Liver (tissue), 8 donors: ENCODE measurements at regions not wholly inside any gene's neighbourhood (a gene's known extent, or its start where the extent isn't known, plus 50 kb on each side); places are given as distances from the start of the nearest gene placed in this dataset.

ENCODE experiments used
- DNase-seq: peaks from one replicate; pipeline ENCODE4 v3.0.0-alpha.2; 2017; ENCODE audit warnings: low spot score
- H3K27ac ChIP-seq, 2 donors: one replicate each; pipeline ENCODE4 v1.7.0; 2013; ENCODE audit warnings: inconsistent platforms in 2 of 2, low read length in 2 of 2, control low read depth in 1 of 2, low read depth in 1 of 2, mild to moderate bottlenecking in 1 of 2
- H3K27me3 ChIP-seq, 4 donors: one replicate each; pipeline versions ENCODE4 v1.6.1 to v1.7.0; 2013; ENCODE audit warnings: low read length in 3 of 4, inconsistent platforms in 1 of 4, mild to moderate bottlenecking in 1 of 4, moderate library complexity in 1 of 4; ENCODE audit not compliant: control insufficient read depth in 4 of 4, insufficient read depth in 4 of 4
- H3K36me3 ChIP-seq, 4 donors: one replicate each; pipeline versions ENCODE4 v1.6.1 to v1.7.0; 2013; ENCODE audit warnings: low read length in 3 of 4, mild to moderate bottlenecking in 3 of 4, low read depth in 1 of 4, moderate library complexity in 1 of 4; ENCODE audit not compliant: control insufficient read depth in 4 of 4, insufficient read depth in 3 of 4
- H3K4me1 ChIP-seq, 4 donors: one replicate each; pipeline versions ENCODE4 v1.6.1 to v1.7.0; 2013; ENCODE audit warnings: low read length in 3 of 4, mild to moderate bottlenecking in 3 of 4, moderate library complexity in 1 of 4; ENCODE audit not compliant: control insufficient read depth in 4 of 4, insufficient read depth in 4 of 4
- H3K4me3 ChIP-seq, 3 donors: one replicate each; pipeline versions ENCODE4 v1.6.1 to v1.7.0; 2013; ENCODE audit warnings: low read length in 3 of 3, control low read depth in 1 of 3, low read depth in 1 of 3, mild to moderate bottlenecking in 1 of 3
- H3K9ac ChIP-seq, 2 donors: one replicate each; pipeline ENCODE4 v1.7.0; 2013; ENCODE audit warnings: low read length in 2 of 2, mild to moderate bottlenecking in 2 of 2, moderate library complexity in 2 of 2, control low read depth in 1 of 2, low read depth in 1 of 2
- H3K9me3 ChIP-seq, 4 donors: one replicate each; pipeline versions ENCODE4 v1.6.1 to v1.7.0; 2013; ENCODE audit warnings: low read length in 3 of 4; ENCODE audit not compliant: control insufficient read depth in 4 of 4
- CTCF ChIP-seq: fragments of 150-350 bp; IDR thresholded peaks from 2 replicates; pipeline ENCODE4 v1.5.1; 2017; ENCODE audit warnings: improper control_type of control experiment, low read depth, low read length; ENCODE audit not compliant: missing input control
- FOXA1 ChIP-seq: IDR thresholded peaks from 2 replicates; pipeline ENCODE4 v1.6.1; 2016; ENCODE audit warnings: antibody characterized with exemption
- FOXA2 ChIP-seq: IDR thresholded peaks from 2 replicates; pipeline ENCODE4 v1.6.1; 2016; ENCODE audit warnings: antibody characterized with exemption
- JUND ChIP-seq, 2 donors: IDR thresholded peaks; 2 replicates each; pipeline ENCODE4 v1.6.1; 2016; ENCODE audit warnings: antibody characterized with exemption in 2 of 2
- NR2F2 ChIP-seq: IDR thresholded peaks from 2 replicates; pipeline ENCODE4 v1.6.1; 2016; ENCODE audit warnings: antibody characterized with exemption
- RAD21 ChIP-seq, 2 donors: IDR thresholded peaks; 2 replicates each; pipeline ENCODE4 v1.6.1; 2016; ENCODE audit warnings: antibody characterized with exemption in 2 of 2, mild to moderate bottlenecking in 2 of 2
- REST ChIP-seq: IDR thresholded peaks from 2 replicates; pipeline ENCODE4 v1.6.1; 2016; ENCODE audit warnings: antibody characterized with exemption, mild to moderate bottlenecking
- SP1 ChIP-seq: IDR thresholded peaks from 2 replicates; pipeline ENCODE4 v1.6.1; 2018; ENCODE audit warnings: antibody characterized with exemption, mild to moderate bottlenecking
- TAF1 ChIP-seq: conservative IDR thresholded peaks from 2 replicates; pipeline ENCODE4 v1.6.1; 2016; ENCODE audit warnings: antibody characterized with exemption, mild to moderate bottlenecking
- YY1 ChIP-seq: IDR thresholded peaks from 2 replicates; pipeline ENCODE4 v1.6.1; 2016; ENCODE audit warnings: antibody characterized with exemption, mild to moderate bottlenecking
- WGBS: extraction: QIAGEN DNeasy Blood & Tissue Kit; methylation state at CpG from one replicate; pipeline ENCODE4 v1.1.7; 2013; 5-methylcytosine and 5-hydroxymethylcytosine counted together
- donor health status: healthy.
- donor health status: healthy.
- donor health status: healthy.
- donor health status: healthy.
- donor health status: healthy.

GRCh38 chrX:7637066-7637465 lies 205.9 kb upstream of the VCX start (continued):
- TF ChIP-seq REST (no peak), JUND (IDR thresholded peaks at IDR 0.05) (no peak), YY1 (no peak), CTCF (no peak), FOXA2 (no peak), NR2F2 (no peak)

DNA sequence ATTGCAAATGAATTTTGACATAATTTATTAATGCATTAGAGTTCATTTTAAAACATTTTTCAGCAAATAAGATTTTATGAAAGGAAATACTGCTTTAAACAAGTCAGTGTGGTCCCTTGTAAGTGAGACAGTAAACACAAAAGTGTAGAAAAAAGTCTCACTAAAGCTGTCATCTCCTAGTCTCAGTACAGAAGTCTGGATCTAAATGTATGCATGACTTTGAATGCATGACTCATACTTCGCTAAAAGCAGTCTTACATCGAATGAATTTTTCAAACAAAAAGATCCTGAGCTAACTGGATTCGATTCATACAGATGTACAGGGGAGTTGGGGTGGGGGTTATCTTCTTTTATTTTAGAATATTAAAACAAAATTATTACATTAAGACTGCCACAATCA lies 207.4 kb upstream of the VCX start:
- Histone ChIP-seq H3K27ac (no peak overlapping the region), H3K4me3 (no peak overlapping the region), H3K9ac (no peak overlapping the region), H3K4me1 (no peaks in the 10 kb centered on the region), H3K36me3 (no peaks in the 10 kb centered on the region), H3K9me3 (no peaks in the 10 kb centered on the region), H3K27me3 (no peaks in the 10 kb centered on the region)
- no peak for DNase-seq
- WGBS: 84% methylated on average over 3 of the region's 3 CpGs
- TF ChIP-seq NR2F2: no peak
- no peak for TF ChIP-seq SP1
- no peak for TF ChIP-seq RAD21 (IDR thresholded peaks at IDR 0.05)
- no peak for TF ChIP-seq JUND (IDR thresholded peaks at IDR 0.05)
- no peak for TF ChIP-seq YY1
- TF ChIP-seq REST: no peak
- TF ChIP-seq FOXA1: no peak

- no peaks in the 10 kb centered on the region for H3K36me3 ChIP-seq
- no peaks in the 10 kb centered on the region for H3K9me3 ChIP-seq
- H3K27ac ChIP-seq: no peak overlapping the region
- DNase-seq: no peak
- H3K4me1 ChIP-seq: no peaks in the 10 kb centered on the region
- no peak for TF ChIP-seq TAF1
- H3K9ac ChIP-seq: no peak overlapping the region
- 89% methylated on average over 3 of the region's 3 CpGs for whole genome bisulfite sequencing
- H3K4me3 ChIP-seq: no peak overlapping the region
- H3K27me3 ChIP-seq: no peaks in the 10 kb centered on the region
Observed at GRCh38 chrX:7620560-7620959, 222.4 kb upstream of the VCX start.
